Inflammatory macrophage treated with lipopolysaccharide for 4 hours (primary cell): ENCODE measurements at regions not wholly inside any gene's neighbourhood (a gene's known extent, or its start where the extent isn't known, plus 50 kb on each side); places are given as distances from the start of the nearest gene placed in this dataset.
"Not testable (repeated sequence)": the region's sequence is repeated elsewhere in the genome, so short reads cannot be mapped to it uniquely, and the experiment has no call there.

Experiments used
- DNase-seq: peaks from one replicate; pipeline ENCODE4 v3.0.0-alpha.2; 2020

- DNase-seq, result no peak
Observed at GRCh38 chr14:88929656-88930436, 105.4 kb downstream of the TTC8 start.

DNA sequence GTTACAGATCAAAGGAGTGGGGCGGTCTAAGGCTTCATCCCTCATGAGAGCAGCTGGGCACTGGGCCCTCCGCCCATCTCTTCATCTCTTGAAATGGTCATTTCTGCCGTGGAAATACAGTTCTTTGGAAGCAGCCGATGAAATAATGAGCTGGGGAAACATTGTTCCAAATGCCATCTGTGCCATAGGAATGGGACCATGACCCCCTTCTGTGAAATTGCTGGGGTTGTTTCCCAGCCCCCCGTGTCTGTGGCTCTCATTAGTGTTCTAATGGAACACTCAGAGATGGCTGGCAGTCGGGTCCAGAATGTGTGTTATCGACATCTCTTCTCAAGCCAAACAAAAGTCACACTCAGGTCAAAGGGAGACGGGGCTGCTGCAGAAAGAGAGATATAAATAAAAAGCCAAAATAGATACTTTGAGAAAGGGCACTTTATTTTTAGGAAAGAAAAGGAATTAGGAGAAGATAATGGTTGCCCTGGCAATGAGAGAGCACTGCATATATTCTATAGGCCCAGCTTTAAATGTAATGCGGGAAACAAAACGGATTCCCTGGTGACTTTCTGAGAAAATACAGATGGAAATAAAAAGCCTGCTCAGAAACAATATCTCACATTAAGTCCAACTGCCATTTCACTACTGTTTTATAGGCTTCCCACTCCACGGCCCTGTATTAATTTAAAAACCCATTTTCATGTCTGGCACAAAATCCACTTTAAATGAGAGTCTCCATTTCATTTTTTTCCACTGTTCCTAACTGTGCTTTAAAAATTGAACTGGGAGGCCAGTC is 107.1 kb downstream of the TTC8 start:
- DNase-seq, result no peak

DNA sequence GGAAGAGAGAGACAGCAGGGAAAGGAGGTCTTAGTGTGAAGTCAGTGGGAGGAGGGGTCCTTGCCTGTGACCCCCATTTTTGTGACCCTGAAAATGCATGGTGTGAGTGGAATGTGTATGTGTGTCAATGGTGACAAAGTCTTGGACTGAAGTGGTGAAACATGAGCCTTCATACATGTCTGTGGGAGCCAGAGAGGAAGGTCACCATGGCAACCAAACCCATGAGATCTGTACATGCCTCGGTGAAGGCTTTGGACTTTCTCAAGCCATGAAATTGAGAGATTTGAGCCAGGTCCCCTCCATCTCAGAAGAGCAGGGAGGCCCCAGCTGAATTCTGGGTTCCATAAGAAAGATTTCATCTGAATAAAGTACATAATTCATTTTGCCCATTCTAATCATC is 108.7 kb downstream of the TTC8 start:
- DNase-seq, result no peak

DNA sequence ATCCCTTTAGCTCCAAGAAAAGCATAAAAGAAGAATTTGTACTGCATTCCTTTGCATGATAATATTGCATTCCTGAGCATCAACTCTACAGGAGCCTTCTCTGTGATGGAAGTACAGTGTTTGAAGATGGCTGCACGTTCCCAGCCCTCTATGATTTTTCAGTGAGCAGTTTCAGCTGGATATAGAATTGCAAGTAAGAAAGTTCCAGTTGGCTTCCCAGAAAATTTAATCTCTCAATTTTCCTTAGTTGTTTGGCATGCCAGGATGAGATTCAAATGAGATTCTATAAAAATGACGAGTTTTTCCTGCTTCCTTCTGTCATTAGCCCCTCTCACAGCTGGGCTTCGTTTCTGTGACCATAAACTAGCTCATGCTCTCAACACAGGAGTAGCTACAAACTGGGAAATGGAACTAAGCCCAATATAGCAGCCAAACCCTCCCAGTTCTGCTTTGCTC is 109.9 kb downstream of the TTC8 start:
- no peak for DNase-seq

GRCh38 chr14:88935083-88935482 is 110.6 kb downstream of the TTC8 start:
- DNase-seq, result no peak

DNA sequence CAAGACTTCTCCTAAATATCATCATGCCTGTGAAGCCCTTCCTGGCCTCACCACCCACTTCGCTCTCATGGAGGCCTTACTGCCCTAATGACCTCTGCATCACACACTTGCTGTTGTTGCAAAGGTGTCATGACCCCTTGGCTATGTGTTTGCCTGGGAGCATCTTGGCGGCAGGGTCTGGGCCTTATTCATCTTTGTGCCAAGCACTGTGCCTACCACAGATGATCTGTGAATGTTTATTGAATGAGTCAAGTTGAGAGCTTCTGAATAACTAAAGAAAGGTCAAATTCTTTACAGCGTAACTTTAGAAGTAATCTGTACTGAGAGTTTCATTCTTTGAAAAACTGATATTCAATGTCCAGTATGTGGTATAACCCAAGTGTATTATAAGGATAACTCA is 113.3 kb downstream of the TTC8 start:
- no peak for DNase-seq

DNA sequence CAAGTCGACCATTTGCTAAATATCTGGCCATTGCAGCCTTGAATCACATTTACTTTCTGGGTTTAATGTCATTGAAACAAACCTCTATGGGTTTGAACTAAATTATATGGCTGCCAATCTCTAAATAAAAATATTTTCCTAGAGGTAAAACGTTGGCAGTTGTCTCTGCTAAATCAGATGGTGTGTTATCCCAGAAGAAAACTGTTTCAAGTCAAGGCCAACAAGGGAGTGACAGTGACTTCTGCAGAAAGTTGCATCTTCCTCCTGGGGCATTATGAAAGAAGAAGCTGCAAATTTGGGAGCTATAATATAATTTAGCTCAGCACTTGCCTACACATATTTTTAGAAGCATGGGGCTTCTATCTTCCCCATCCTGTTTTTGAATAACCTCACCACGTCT is 116.2 kb downstream of the TTC8 start:
- no peak for DNase-seq

DNA sequence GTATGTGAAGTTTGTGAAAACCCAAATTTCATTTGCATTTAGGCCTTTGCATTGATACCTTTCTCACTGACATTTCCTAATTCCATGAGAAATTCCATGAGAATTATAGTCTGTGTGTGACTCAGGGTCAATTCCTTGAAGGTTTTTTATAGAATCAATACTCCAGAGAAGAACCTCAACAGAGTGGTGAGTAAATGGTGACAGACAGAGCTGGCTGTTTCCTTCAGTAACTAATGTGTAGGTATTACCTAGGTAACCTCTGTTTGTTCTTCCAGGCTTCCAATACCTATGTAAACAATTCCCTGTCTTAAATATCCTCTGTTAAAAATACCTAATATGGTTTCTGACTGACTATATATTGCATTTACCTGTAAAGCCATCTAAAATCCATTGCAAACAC is 117.0 kb downstream of the TTC8 start:
- DNase-seq, result no peak

GRCh38 chr14:88947646-88948598 is 123.5 kb downstream of the TTC8 start:
- no peak for DNase-seq

DNA sequence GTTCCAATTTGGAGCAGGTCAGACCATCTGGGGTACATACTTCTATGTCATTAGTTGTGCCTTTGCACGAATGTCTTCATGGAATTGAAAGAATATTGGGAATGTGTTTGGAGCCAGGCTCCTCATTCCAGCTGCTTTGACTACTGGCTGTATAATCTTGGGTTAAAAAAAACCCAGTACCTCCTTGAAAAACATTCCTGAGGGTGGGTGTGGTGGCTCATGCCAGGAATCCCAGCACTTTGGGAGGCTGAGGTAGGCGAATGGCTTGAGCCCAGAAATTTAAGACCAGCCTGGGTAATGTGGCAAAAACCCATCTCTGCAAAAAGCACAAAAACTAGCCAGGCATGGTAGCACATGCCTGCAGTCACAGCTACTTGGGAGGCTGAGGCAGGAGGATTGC is 125.6 kb downstream of the TTC8 start:
- DNase-seq, result no peak

- no peak for DNase-seq
Observed at GRCh38 chr14:88951370-88951769, 126.9 kb downstream of the TTC8 start.

DNA sequence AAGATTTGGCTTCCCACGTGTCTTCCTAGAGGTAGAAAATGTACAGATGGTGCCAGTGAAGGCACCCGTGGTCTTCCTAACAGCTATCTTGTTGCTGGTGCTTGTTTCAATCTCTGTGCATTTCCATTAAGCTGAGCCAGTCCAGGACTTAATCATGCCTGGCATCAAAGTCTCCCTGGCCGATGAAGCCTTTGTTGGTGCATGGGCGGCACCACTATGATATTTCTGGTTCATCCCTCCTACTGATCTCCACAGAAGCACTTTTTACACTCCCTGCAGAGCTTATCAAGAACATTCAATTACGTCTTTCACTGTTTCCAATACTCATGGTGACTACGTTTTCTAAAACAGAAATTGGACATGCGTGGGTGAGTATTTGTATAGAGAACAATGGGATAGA is 128.4 kb downstream of the TTC8 start:
- DNase-seq, result no peak

DNA sequence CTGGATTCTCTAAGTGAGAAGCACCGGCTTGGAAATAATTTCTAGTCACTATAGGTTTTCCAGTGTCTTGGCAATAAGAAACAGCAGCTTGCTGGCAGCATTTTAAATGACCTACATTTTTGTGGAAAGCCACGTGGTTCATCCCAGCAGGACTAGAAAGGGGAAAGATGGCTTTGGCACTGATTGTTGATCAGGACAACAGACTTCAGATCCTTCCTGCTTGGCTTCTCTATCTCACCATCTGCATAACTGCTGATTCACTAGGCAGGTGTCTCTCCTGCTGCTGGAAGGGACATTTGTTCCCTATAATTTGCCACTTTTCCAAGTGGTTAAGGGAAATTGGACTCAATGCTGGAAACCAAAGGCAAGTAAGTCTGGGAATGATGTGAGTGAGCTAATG is 131.0 kb downstream of the TTC8 start:
- DNase-seq, result no peak

- no peak for DNase-seq
Observed at GRCh38 chr14:88960496-88960895, 136.0 kb downstream of the TTC8 start.

- DNase-seq, result no peak
Observed at GRCh38 chr14:88961214-88961613, 136.8 kb downstream of the TTC8 start.

- no peak for DNase-seq
Observed at GRCh38 chr14:88962356-88962755, 137.9 kb downstream of the TTC8 start.

- no peak for DNase-seq
Observed at GRCh38 chr14:88967299-88967698, 142.8 kb downstream of the TTC8 start.

GRCh38 chr14:88975043-88975830 is 150.8 kb downstream of the TTC8 start:
- no peak for DNase-seq

- DNase-seq, result no peak
Observed at GRCh38 chr14:88975926-88976325, 151.5 kb downstream of the TTC8 start.

- not testable (repeated sequence) for DNase-seq
Observed at GRCh38 chr14:88980907-88981306, 156.5 kb downstream of the TTC8 start.

- DNase-seq, result no peak
Observed at GRCh38 chr14:88981948-88982347, 157.5 kb downstream of the TTC8 start.

DNA sequence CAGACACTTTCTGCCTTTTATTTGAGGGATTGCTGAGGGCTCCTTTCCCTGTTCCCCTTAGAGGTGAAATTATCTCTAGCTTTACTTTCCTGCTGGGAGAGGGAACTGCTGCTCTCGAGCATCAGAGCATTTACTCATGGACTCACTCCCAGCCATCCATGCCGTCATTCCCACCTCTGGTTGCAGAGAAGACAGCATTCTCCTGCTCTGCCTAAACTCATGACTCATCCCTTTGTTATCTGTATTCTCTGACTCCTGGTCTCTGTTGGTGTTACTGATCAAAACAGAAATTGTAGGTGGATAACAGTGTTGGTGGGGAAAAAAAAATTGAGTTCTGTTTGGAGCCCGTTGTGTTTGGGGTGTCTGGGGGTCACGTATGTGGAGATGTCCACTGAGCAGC is 159.3 kb downstream of the TTC8 start:
- DNase-seq, result no peak
